ENCODE measurements at regions not wholly inside any gene's neighbourhood (a gene's known extent, or its start where the extent isn't known, plus 50 kb on each side); places are given as distances from the start of the nearest gene placed in this dataset.

GRCh38 chr10:10526846-10527245 is 490.8 kb upstream of the CELF2 start:
- no peak for DNase-seq

GRCh38 chr10:10527861-10528562 is 489.7 kb upstream of the CELF2 start:
- no peak for DNase-seq

GRCh38 chr10:10528563-10528910 is 489.1 kb upstream of the CELF2 start:
- no peak for DNase-seq

- DNase-seq, result no peak
These were observed 487.4 kb upstream of the CELF2 start for GRCh38 chr10:10530313-10530712.

GRCh38 chr10:10532236-10532635 is 485.4 kb upstream of the CELF2 start:
- no peak for DNase-seq

- DNase-seq, result no peak
These were observed 484.8 kb upstream of the CELF2 start for GRCh38 chr10:10532826-10533225.

- no peak for DNase-seq
These were observed 484.2 kb upstream of the CELF2 start for GRCh38 chr10:10533437-10533836.

GRCh38 chr10:10538326-10538725 is 479.3 kb upstream of the CELF2 start:
- no peak for DNase-seq

- no peak for DNase-seq
These were observed 477.3 kb upstream of the CELF2 start for GRCh38 chr10:10540398-10540797.

- DNase-seq, result no peak
These were observed 475.2 kb upstream of the CELF2 start for GRCh38 chr10:10542477-10542876.

- no peak for DNase-seq
These were observed 472.8 kb upstream of the CELF2 start for GRCh38 chr10:10544890-10545289.

- no peak for DNase-seq
These were observed 471.9 kb upstream of the CELF2 start for GRCh38 chr10:10545771-10546170.

GRCh38 chr10:10551596-10552301 is 465.9 kb upstream of the CELF2 start:
- DNase-seq, result no peak

- DNase-seq, result no peak
These were observed 464.7 kb upstream of the CELF2 start for GRCh38 chr10:10552948-10553347.

- DNase-seq, result no peak
These were observed 453.4 kb upstream of the CELF2 start for GRCh38 chr10:10564081-10564794.

GRCh38 chr10:10576937-10577336 is 440.7 kb upstream of the CELF2 start:
- no peak for DNase-seq

GRCh38 chr10:10579709-10580108 is 438.0 kb upstream of the CELF2 start:
- no peak for DNase-seq

GRCh38 chr10:10584161-10584560 is 433.5 kb upstream of the CELF2 start:
- no peak for DNase-seq

GRCh38 chr10:10587744-10588393 is 429.8 kb upstream of the CELF2 start:
- no peak for DNase-seq

- DNase-seq, result no peak
These were observed 427.9 kb upstream of the CELF2 start for GRCh38 chr10:10589540-10590303.

- DNase-seq, result no peak
These were observed 425.8 kb upstream of the CELF2 start for GRCh38 chr10:10591715-10592341.

GRCh38 chr10:10596256-10596655 is 421.4 kb upstream of the CELF2 start:
- DNase-seq, result no peak

Data from CD4-positive, alpha-beta T cell treated with Interleukin-12 subunit alpha and Interleukin-12 subunit beta, for 1 hour (primary cell).